ENCODE measurements at regions not wholly inside any gene's neighbourhood (a gene's known extent, or its start where the extent isn't known, plus 50 kb on each side); places are given as distances from the start of the nearest gene placed in this dataset.

DNA sequence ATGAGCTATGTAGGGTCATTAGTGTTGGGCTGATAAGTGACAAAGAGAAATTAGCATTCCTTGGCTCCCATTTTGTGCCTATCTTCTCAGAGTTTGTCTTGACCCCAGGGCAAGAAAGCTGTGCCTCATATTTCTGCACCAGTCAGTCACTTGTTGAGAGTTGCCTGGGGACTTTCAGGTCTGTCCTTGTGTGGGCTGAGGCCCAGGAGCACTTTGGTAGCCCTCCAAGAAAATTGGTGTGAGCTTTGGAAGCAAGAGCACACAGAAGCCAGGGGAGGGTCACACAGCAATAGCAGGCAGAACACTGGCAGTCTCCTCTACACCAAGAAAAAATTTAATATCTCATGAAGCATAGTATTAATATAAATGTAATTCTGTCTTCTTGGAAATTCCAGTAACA, 239.9 kb downstream of the NPR3 start:
- TF ChIP-seq, protein P1, sequence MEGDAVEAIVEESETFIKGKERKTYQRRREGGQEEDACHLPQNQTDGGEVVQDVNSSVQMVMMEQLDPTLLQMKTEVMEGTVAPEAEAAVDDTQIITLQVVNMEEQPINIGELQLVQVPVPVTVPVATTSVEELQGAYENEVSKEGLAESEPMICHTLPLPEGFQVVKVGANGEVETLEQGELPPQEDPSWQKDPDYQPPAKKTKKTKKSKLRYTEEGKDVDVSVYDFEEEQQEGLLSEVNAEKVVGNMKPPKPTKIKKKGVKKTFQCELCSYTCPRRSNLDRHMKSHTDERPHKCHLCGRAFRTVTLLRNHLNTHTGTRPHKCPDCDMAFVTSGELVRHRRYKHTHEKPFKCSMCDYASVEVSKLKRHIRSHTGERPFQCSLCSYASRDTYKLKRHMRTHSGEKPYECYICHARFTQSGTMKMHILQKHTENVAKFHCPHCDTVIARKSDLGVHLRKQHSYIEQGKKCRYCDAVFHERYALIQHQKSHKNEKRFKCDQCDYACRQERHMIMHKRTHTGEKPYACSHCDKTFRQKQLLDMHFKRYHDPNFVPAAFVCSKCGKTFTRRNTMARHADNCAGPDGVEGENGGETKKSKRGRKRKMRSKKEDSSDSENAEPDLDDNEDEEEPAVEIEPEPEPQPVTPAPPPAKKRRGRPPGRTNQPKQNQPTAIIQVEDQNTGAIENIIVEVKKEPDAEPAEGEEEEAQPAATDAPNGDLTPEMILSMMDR (IDR thresholded peaks at IDR 0.05): no peak

DNA sequence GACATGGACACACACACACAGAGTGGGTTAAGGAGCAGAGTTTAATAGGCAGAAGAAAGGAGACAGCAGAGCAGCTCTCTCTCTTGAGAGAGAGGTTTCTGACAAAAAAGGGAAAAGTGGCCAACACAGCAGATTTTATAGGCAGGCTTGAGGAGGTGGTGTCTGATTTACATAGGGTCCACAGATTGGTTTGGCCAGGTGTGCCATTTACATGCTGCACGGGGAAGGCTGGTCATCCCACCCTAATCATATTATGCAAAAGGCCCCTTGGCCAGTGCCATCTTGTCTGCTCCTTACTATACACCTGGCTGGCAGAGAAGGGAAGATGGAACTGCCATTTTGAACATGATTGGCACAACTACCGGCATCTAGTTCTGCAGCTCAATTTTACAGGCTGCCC, 240.8 kb downstream of the NPR3 start:
- TF ChIP-seq, protein P1 (IDR thresholded peaks at IDR 0.05): no peak

DNA sequence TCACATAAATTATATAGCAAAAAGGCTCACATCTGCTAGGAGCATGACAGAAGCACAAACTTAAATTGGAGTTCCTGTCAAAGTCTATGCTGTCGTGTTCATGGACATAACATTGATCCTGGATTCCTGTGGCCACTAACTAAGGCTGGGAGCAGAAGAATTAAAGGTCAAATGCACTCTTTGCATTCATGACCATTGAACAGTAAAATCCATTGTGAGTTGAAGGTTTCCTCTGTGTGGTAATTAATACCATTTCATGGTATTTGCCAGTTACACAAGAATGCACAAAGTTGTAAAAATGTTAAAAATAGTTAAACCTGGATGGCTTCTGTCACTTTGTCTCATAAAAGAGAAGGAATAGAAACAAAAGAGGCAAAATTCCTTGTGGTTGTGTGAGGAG, 242.6 kb downstream of the NPR3 start:
- TF ChIP-seq, protein P1 (IDR thresholded peaks at IDR 0.05): no peak

DNA sequence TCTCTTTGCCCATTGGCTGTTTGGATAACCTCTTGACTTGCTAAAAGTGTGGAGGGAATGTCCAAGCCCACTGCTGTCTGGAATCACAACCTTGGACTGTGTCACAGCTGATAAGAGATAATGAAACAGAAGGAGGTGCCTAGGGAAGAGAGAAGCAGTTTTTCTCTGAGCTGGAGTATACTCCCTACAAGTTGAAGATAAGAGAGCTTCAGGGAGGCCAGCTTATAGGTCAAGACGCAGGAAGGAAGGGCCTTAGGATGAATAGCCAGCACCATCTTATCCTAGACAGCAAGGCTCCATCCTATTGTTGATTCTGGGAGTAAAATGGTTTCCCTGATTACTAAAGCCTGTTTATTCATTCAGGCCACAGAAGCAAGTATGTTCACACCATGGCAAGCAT, 244.7 kb downstream of the NPR3 start:
- TF ChIP-seq, protein P1 (IDR thresholded peaks at IDR 0.05): no peak

DNA sequence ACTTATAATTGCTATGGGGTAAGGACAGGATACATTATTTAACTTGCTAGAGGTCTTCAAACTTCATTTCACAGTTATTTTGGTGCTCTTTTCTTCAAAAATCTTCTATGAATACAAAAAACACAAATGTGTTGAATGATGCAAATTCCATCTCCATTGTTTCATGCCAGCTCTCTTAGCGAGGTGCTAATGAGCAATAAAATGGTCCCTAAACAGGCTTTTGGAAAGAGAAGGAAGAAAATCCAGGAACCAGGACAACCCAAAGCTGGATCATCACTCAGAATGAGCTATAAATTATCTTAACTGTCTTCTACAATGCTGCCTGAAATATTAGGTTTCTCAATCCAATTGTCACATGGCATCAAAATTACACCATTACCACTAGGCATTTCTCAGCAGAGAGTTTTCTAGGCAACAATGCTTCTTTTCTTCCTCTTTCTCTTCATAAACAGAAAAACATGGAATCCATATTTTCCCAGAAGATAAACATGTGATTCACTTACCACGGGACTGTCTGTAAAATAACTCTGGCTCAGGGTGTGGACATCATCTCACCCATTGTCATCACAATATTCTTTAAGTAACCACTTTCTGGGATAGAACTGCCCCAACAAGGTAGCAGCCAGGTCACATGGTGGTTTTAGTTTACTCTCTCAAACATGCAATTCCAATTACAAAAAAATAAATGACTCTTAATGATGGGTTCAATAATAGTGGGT, 249.4 kb downstream of the NPR3 start:
- TF ChIP-seq, protein P1 (IDR thresholded peaks at IDR 0.05): no peak

DNA sequence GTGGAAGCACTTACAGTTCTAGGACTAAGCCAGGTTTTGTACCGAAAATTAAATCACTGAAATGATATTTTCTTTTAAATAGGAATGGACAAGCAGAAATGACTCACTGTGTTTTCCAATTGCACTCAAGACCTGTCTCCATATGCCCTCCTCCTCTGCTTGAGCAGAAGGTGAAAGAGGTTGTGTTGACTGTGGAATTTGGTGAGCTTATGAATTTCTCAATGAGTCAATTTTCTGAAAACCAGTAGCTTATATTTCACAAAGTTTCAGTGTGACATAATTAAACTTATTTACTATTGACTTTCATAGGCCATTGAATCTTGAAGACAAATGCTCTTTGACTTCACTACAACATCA, 249.9 kb downstream of the NPR3 start:
- TF ChIP-seq, protein P1 (IDR thresholded peaks at IDR 0.05): no peak

DNA sequence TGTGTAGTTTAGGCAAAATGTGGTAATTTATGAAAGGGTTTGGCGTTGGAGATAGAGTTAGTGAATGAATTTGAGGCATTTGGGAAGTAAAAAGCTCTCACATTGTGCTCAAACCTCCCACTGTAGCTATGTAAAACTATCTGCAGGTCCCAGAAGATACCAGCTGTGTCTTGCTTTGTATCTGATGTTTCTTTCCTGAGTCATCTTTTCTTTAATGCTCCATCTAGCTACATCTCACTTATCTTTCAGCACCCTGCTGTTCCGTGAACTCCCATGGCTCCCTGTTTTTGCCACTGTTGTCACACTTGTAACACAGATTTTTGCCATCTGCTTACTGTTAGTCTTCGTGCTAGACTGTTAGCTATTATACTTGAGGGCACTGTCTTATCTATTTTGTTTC, 253.1 kb downstream of the NPR3 start:
- TF ChIP-seq, protein P1 (IDR thresholded peaks at IDR 0.05): no peak

DNA sequence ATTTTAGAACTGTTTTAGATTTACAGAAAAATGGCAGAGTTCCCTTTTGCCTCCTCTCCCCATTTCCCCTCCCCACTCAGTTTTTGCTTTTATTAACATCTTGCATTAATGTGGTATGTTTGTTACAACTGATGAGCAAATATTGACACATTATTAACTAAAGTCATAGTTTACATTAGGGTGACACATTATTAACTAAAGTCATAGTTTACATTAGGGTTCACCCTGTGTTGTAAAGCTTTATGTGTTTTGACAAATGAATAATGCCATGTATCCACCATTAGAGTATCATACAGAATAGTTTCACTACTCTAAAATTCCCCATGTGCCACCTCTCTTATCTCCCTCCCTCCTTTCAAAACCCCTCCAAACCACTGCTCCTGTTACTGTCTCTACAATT, 262.5 kb downstream of the NPR3 start:
- TF ChIP-seq, protein P1 (IDR thresholded peaks at IDR 0.05): no peak
